GM21529 (cell line): ENCODE measurements at regions not wholly inside any gene's neighbourhood (a gene's known extent, or its start where the extent isn't known, plus 50 kb on each side); places are given as distances from the start of the nearest gene placed in this dataset.
A peak's percentile ranks its signal among the peaks of the same experiment; 100 is the strongest.

Experiments
- ATAC-seq: cut with Tn5 transposase; IDR thresholded peaks from one replicate; pipeline ENCODE4 v1.9.1; 2021; ENCODE audit not compliant: unreplicated experiment

- no peak for ATAC-seq
Measured at GRCh38 chr1:181423301-181423918, 59.9 kb upstream of the CACNA1E start.

GRCh38 chr1:181424786-181425403 is 58.4 kb upstream of the CACNA1E start:
- ATAC-seq = no peak

- ATAC-seq = no peak
Measured at GRCh38 chr1:181425566-181425965, 57.8 kb upstream of the CACNA1E start.

GRCh38 chr1:181429462-181429861 is 53.9 kb upstream of the CACNA1E start:
- ATAC-seq = no peak

DNA sequence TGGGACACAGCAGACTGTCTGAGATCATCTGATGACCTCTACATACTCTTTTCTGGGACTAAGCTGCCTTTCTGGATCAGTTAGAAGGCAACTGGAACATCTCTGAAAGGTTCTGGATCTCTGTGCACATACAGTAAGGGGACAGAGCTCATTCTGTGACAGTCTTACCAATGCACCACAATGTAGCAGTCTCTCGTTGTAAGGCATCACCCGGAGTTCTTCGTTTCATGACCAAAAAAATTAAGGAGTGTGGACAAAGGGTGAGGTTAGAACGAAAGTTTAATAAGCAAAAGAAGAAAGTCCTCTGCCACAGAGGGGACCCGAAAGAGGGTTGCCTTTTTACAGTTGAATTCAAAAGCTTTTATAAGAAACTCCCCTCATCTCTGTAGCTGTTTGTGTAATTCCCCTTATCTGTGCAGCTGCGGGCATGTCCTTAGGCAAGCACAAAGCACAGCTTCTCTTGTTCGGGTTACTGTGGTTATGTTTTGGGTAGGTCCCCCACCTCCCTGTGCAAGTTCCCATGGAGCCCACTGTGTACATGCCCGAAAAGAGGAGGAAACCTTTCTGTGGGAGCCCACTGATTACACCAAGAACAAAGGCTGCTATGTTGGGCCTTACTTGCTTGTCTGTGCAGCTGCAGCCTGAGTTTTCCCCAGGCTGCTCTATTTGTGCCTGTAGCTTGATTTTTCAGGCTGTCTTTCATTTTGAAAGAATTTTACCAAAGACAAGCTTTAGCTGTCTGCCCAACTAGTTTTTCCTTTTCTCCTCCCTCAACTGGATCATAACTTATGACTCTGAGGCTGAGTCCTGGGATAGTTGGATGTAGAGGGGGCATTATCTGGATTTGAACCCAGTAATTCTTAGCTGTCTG is 53.1 kb upstream of the CACNA1E start:
- peak; percentile 83 for ATAC-seq
